BJ (cell line): ENCODE measurements at regions not wholly inside any gene's neighbourhood (a gene's known extent, or its start where the extent isn't known, plus 50 kb on each side); places are given as distances from the start of the nearest gene placed in this dataset.
A peak's percentile ranks its signal among the peaks of the same experiment; 100 is the strongest.

Experiments
- CTCF ChIA-PET: fragments of 350-600 bp; formaldehyde crosslinking; extraction: SDS; loops from one replicate; lab custom pipeline; 2021; ENCODE audit warnings: antibody characterized with exemption, inconsistent platforms; lab: Yijun Ruan, JAX
- POLR2A ChIA-PET: fragments of 300-600 bp; sonication (Branson Sonifier 250); formaldehyde crosslinking; extraction: SDS; loops from one replicate; lab custom pipeline; 2021; ENCODE audit warnings: antibody characterized with exemption; lab: Charles Lee
- DNase-seq: peaks from one replicate; pipeline ENCODE4 v3.0.0-alpha.2; 2011; ENCODE audit warnings: low read depth
- H3K27me3 ChIP-seq: 2 replicates; pipeline ENCODE4 v1.6.0; 2011; ENCODE audit warnings: low read length; ENCODE audit not compliant: control insufficient read depth, insufficient read depth
- H3K36me3 ChIP-seq: 2 replicates; pipeline ENCODE4 v1.5.1; 2011; ENCODE audit warnings: low read length; ENCODE audit not compliant: control insufficient read depth, insufficient read depth
- H3K4me3 ChIP-seq: 2 replicates; pipeline ENCODE4 v1.5.1; 2011; ENCODE audit warnings: low read depth, mild to moderate bottlenecking, control low read depth, low read length
- TF ChIP-seq, protein P1 (sequence below): IDR thresholded peaks from 2 replicates; pipeline ENCODE4 v1.5.1; 2011; ENCODE audit warnings: low read depth, mild to moderate bottlenecking, control low read depth, inconsistent platforms, low read length, moderate library complexity; ENCODE audit not compliant: insufficient read depth

DNA sequence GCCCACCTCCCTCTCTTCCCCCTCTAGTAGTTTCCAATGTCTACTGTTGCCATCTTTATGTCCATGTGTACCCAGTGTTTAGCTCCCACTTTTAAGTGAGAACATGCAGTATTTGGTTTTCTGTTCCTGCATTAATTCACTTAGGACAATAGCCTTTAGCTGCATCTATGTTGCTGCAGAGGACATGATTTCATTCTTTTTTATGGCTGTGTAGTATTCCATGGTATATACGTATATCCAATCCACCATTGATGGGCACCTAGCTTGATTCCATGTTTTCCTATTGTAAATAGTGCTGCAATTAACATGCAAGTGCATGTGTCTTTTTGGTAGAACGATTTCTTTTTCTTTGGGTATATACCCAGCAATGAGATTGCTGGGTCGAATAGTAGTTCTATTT, 170.4 kb downstream of the NOC3L start:
- Histone ChIP-seq H3K36me3 (no peaks in the 10 kb centered on the region), H3K27me3 (no peaks in the 10 kb centered on the region), H3K4me3 (no peak overlapping the region)
- POLR2A ChIA-PET: no interaction called here
- CTCF ChIA-PET: interaction anchor here (1.1 kb wide), 1 partner anchor 9 kb away, joined by 4 read pairs; no protein-coding TSS in a partner anchor
- no peak for DNase-seq
- TF ChIP-seq, protein P1, sequence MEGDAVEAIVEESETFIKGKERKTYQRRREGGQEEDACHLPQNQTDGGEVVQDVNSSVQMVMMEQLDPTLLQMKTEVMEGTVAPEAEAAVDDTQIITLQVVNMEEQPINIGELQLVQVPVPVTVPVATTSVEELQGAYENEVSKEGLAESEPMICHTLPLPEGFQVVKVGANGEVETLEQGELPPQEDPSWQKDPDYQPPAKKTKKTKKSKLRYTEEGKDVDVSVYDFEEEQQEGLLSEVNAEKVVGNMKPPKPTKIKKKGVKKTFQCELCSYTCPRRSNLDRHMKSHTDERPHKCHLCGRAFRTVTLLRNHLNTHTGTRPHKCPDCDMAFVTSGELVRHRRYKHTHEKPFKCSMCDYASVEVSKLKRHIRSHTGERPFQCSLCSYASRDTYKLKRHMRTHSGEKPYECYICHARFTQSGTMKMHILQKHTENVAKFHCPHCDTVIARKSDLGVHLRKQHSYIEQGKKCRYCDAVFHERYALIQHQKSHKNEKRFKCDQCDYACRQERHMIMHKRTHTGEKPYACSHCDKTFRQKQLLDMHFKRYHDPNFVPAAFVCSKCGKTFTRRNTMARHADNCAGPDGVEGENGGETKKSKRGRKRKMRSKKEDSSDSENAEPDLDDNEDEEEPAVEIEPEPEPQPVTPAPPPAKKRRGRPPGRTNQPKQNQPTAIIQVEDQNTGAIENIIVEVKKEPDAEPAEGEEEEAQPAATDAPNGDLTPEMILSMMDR: no peak

DNA sequence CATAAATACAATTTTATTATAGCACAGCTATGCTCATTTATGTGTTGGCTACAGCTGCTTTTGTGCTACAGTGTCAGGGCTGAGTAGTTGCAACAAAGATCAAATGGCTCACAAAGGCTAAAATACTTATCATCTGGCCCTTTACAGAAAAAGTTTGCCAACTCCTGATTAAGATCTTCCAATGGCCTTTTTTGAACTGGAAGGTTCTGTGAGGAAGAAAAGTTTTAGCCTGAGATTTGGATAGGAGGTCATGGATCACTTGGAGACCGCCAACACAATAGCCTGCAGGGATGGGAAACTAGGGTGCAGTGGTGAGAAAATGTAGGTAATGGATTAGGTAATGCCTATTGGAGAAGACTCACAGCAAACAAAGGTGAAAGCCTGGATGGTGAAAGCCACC, 169.8 kb downstream of the NOC3L start:
- no peaks in the 10 kb centered on the region for H3K27me3 ChIP-seq
- TF ChIP-seq, protein P1: no peak
- H3K36me3 ChIP-seq: no peaks in the 10 kb centered on the region
- CTCF ChIA-PET: interaction anchor here (1.3 kb wide), 1 partner anchor 127 kb away, joined by 3 read pairs; no protein-coding TSS in a partner anchor
- H3K4me3 ChIP-seq: no peak overlapping the region
- POLR2A ChIA-PET: no interaction called here
- DNase-seq: no peak

DNA sequence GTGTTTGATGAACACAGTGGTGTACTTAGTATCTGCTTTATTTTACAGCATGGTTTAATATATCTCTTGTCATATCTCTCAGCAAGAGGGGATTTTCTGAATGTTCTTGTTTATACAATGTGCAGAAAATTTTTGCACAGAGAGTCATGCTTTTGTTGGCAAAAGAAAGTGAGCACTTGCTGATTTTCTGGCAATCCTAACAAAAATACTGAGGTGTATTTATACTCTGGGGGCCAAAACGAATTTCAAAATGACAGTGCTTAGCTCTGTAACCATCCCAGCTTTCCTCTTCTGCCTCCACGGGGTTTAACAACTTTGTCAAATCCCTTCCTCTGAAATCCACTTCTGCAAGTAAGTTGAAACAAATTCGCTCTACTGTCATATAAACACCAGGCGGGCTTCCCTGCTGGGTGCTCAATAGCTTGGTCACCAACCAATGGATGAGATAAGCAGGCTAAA, 169.2 kb downstream of the NOC3L start:
- Histone ChIP-seq H3K36me3 (no peaks in the 10 kb centered on the region), H3K27me3 (no peaks in the 10 kb centered on the region), H3K4me3 (no peak overlapping the region)
- POLR2A ChIA-PET: interaction anchor here (0.7 kb wide), 1 partner anchor 277 kb away, joined by 3 read pairs; no protein-coding TSS in a partner anchor
- peak; percentile 47 for DNase-seq
- TF ChIP-seq, protein P1: no peak
- CTCF ChIA-PET: interaction anchor here (1.3 kb wide), 1 partner anchor 127 kb away, joined by 3 read pairs; no protein-coding TSS in a partner anchor

DNA sequence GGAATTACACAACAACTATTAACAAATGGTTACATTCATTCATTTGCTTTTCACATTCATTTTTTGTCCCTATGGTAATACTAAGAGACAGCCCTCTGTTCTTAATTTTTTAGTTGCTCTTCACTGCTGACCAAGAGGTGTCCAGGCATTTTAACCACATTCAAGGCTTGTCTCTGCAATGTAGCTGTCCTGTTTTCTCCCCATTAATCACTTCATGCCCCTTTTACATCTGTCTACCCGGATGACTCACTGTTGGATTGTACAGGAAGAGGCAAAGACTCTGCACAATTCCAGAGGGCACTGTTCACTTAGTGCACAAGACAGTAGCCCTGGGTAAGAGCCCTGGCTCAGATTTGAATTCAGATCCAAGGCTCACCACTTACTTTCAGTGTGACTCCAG, 168.5 kb downstream of the NOC3L start:
- peak; percentile 46 for DNase-seq
- ChIA-PET CTCF (interaction anchor here (1.3 kb wide), 1 partner anchor 126 kb away, joined by 3 read pairs; no protein-coding TSS in a partner anchor), POLR2A (no interaction called here)
- no peaks in the 10 kb centered on the region for H3K36me3 ChIP-seq
- TF ChIP-seq, protein P1: peak; percentile 33; the same call in 1 of the 2 replicates
- H3K4me3 ChIP-seq: no peak overlapping the region
- no peaks in the 10 kb centered on the region for H3K27me3 ChIP-seq

DNA sequence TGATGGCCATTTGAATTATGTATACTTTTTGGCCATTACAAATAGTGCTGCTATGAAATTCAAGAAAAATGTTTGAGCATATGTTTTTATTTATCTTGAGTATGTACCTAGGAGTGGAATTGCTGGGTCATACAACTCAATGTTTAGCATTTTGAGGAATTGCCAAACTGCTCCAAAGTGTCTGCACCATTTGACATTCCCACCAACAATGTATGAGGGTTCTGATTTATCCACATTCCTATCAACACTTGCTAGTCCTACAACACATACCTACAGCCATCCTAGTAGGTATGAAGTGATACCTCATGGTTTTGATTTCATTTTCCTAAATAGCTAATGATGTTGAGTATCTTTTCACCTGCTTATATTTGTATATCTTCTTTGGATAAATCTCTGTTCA, 165.5 kb downstream of the NOC3L start:
- DNase-seq: no peak
- ChIA-PET CTCF (interaction anchor here (1.4 kb wide), 1 partner anchor 19 kb away, joined by 4 read pairs; no protein-coding TSS in a partner anchor), POLR2A (no interaction called here)
- TF ChIP-seq, protein P1: no peak
- no peak overlapping the region for H3K4me3 ChIP-seq
- no peaks in the 10 kb centered on the region for H3K27me3 ChIP-seq
- H3K36me3 ChIP-seq: no peaks in the 10 kb centered on the region
